Activated CD4-positive, CD25-positive, alpha-beta regulatory T cell treated with anti-CD3 and anti-CD28 coated beads, Interleukin-2, amount 50 U/mL, for 24 hours (primary cell): ENCODE measurements at regions not wholly inside any gene's neighbourhood (a gene's known extent, or its start where the extent isn't known, plus 50 kb on each side); places are given as distances from the start of the nearest gene placed in this dataset.
"Not testable (repeated sequence)": the region's sequence is repeated elsewhere in the genome, so short reads cannot be mapped to it uniquely, and the experiment has no call there.

Experiments
- ATAC-seq, 2 donors: fragments of 150-1000 bp; cut with Tn5 transposase; one replicate each; pipeline ENCODE4 v1.10.0; 2021; ENCODE audit warnings: mild to moderate bottlenecking in 1 of 2, moderate library complexity in 1 of 2

DNA sequence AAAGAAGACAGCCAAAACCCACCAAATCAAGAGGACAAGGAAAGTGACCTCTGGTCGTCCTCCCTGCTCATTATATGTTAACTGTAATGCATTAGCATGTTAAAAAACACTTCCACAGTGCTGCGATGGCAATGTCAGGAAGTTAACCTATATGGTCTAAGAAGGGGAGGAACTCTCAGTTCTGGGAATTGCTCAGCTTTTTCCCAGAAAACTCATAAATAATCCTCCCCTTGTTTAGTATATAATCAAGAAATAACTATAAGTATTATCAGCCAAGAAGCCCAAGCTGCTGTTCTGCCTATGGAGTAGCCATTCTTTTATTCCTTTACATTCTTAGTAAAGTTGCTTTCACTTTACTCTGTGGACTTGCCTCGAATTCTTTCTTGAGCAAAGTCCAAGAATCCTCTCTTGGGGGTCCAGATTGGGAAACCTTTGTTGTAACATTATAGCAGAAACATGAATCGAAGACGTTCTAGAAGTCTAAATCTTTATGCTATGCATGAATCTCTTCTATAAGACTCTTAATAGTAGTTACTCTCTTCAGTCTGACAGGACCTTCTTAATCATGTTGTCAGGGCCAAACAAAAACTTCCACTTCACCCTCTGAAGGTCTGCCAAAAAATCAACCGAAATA lies 110.0 kb upstream of the VANGL1 start:
- no peak for ATAC-seq

DNA sequence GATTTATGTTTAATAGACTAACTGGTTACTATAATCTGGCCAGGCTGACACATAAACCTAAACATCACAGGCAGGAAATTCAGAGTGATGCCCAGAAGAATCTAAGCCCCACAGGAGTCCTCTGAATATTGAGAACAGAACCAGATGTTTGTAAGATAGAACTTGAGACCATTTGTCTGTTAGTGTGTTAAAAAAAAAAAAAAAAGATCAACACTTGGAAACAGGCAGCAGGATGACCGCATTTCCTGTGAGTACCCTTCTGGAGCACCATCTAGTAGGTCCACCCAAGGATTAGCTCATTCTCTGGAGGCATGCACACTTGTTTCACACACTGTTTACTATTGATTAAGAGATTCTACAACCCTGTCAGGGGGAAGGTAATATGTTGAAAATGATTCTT lies 111.4 kb upstream of the VANGL1 start:
- ATAC-seq, result no peak

DNA sequence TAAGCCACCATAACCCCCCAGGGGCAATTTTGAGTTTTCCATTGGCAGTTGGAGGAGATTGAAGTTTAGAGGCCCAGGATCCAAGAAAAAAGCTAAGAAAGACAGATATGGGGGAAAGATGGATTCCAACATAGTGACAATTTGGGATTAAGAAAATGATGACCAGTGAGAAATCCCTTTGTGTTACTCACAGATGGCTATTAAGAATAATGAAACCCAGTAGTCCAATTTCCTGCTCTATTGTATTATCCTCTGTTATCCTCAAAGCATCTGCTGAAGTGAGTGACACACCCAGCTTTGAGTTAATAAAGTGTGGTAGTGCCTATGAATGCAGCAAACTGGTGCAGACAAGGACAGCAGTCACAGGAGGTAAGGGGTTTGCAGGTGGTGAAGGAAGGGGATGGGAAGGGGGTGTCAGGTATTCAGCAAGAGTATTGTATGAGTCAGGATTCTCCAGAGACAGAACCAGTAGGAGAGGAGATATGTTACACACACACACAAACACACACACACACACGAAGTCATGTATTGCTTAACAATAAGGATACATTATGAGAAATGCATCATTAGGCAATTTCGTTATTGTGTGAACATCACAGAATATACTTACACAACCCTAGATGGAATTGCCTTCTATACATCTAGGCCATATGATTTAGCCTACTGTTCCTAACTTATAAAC lies 112.4 kb upstream of the VANGL1 start:
- ATAC-seq, result no peak

- ATAC-seq, result not testable (repeated sequence)
These were observed 113.4 kb upstream of the VANGL1 start for GRCh38 chr1:115528336-115528735.

DNA sequence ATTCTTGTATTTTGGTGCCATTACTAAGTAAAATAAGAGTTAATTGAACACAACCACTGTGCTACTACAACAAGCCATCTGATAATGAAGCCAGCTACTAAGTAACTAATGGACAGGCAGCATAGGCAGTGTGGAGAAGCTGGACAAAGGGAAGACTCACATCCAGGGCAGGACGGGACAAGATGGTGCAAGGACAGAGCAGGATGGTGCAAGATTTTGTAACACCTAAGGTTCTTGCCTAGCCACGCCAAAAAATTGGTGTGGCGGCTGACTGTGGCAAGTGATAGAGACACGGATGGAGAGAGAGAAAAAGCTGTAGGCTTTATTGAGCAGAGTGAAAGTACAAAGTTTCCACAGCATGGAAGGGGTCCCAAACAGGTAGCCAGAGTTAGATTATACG lies 114.0 kb upstream of the VANGL1 start:
- ATAC-seq, result no peak

DNA sequence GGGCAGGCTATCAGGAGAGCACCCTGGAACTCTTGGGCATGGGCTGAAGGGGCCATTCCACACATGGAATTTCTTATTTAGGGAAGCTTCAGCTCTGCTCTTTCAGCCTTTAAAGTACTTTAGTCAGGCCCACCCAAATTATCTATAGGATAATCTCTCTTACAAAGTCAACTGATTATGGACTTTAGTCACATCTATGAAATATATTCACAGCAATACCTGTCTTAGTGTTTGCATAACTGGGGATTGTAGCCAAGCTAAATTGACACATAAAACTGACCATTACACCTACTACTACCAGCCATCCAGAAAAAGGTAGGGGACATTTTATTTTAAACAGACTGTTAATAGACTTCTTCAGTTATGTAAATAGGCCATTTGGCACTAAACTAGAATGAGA lies 114.9 kb upstream of the VANGL1 start:
- ATAC-seq, result no peak

- ATAC-seq, result no peak
These were observed 117.5 kb upstream of the VANGL1 start for GRCh38 chr1:115524236-115524635.

- no peak for ATAC-seq
These were observed 119.4 kb upstream of the VANGL1 start for GRCh38 chr1:115522386-115522785.

- ATAC-seq, result no peak
These were observed 126.5 kb upstream of the VANGL1 start for GRCh38 chr1:115515270-115515669.

- not testable (repeated sequence) for ATAC-seq
These were observed 131.5 kb upstream of the VANGL1 start for GRCh38 chr1:115510226-115510625.

GRCh38 chr1:115507901-115508300 lies 133.9 kb upstream of the VANGL1 start:
- ATAC-seq, result no peak

- ATAC-seq, result no peak
These were observed 134.7 kb upstream of the VANGL1 start for GRCh38 chr1:115506924-115507589.

GRCh38 chr1:115506518-115506917 lies 135.3 kb upstream of the VANGL1 start:
- ATAC-seq, result no peak

- no peak for ATAC-seq
These were observed 136.6 kb upstream of the VANGL1 start for GRCh38 chr1:115505148-115505571.

DNA sequence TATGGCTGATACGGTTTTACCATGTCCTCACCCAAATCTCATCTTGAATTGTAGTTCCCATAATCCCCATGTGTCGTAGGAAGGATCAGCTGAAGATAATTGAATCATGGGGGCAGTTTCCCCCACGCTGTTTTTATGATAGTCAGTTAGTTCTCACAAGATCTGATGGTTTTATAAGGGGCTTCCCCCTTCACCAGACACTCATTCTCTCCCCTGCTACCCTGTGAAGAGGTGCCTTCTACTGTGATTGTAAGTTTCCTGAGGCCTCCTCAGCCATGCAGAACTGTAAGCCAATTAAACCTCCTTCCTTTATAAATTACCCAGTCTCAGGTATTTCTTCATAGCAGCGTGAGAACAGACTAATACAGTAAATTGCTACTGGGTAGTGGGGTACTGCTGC lies 139.6 kb upstream of the VANGL1 start:
- ATAC-seq, result not testable (repeated sequence)

GRCh38 chr1:115501476-115501875 lies 140.3 kb upstream of the VANGL1 start:
- no peak for ATAC-seq

DNA sequence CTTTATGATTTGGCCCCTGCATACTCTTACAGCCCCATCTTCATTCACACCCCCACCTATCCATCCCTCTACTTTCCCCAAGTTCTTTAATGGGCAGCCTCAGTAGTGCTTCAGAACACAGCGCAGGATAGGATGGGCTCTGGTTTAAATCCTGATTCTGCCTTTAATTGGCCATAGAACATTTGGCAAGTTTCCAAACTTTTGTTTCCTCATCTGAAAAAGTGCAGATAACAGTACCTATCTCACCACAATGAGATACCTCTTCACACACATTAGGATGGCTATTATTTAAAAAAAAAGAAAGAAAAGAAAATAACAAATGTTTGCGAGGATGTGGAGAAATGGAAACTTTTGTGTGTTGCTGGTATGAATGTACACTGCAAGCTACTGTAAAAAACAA lies 142.5 kb upstream of the VANGL1 start:
- no peak for ATAC-seq

- no peak for ATAC-seq
These were observed 144.8 kb upstream of the VANGL1 start for GRCh38 chr1:115496904-115497527.

DNA sequence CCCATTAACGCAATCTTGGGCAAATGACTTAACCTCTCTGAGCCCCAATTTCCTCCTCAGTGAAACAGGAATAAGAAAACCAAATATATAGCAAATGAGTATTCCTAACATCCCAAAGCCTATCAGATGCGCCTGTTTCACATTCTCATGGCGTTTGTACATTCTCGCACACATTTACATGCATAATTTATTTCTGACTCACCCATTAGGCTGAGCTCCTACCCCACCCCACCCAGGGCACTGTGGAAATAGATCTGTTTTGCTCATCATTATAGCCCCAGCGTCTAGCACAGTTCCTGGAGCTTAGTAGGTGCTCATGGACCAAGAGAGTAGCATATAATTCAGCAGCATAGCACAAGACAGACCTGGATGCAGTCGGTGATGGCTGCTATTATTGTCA lies 146.1 kb upstream of the VANGL1 start:
- no peak for ATAC-seq

DNA sequence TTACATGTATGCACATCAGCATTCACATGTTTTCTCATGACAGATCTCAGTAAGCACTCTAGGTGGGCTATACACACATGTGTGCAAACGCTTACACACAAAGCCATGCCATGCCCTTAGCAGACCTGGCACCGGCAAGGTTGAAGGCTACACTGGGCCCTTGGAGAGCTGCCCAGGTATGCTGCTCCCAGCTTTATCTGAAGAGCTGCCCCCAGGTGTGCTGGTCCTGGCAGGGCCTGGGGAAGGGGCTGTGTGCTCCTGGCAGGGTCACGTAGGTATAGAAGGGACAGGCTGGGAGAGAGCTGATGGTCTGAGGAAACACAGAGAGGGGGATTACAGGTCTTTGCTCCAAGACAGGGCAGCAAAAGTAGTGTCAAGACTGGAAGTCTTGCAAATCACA lies 146.7 kb upstream of the VANGL1 start:
- ATAC-seq, result no peak

DNA sequence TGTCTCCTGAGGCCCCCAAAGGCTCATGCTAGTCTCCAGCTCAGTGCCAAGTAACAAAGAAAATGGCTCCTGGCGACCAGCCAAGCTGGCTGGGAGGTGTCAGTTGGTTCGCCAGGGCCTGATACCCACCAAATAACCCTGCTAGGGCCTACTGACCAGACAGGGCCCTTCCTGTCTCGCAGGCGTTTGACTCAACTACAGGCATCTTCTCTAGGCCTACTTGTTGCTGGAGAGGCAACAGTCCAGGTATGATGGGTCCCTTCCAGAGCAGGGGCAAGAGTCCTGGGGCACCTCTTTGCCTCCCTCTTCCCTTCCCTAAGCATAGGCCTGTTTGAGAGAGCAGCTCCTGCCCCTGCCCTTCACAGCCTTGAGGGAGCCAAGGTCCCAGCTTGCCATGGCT lies 147.9 kb upstream of the VANGL1 start:
- ATAC-seq, result no peak

DNA sequence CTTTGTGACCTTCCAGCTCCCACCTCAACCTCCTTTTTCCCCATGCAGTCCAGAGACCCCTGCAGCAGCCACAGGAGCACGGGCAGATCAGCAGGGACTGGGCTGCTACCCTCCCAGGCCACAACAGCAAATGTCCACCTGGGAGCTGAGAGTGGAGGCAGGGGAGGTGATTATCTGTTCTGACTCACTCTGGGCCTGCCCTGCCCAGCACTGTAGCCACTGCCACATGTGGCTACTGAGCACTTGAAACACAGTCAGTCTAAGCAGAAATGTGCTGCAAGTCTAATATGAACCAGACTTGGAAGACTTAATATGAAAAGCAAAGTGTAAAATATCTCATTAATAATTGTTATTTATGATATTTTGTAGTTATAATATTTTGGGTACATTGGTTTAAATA lies 148.9 kb upstream of the VANGL1 start:
- no peak for ATAC-seq

DNA sequence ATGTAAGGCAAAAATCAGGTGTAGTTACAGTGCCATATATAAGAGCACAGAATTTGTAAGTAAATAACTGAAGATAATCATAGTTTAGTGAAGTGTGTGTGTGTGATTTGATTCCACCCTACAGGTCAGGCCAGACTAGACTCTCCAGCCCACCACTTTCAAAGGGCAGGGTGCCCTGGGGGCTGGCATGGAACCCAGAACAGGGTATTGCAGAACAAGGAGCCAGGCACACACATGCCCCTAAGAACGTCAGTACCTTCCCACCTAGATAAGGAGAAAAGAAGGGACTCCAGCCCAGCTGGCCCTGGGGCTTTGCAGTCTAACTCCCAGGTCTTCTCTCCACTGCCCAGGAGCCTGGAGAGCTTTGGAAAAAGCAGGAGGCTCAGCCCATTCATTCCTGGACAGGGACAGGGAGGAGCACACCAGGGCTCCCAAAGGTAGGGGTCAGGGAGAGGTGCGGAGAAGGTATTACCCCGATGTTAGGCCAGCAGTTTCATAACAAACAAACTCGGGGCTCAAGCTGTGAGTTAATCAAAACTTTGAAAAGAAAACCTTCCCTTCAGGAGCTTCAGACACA lies 149.7 kb upstream of the VANGL1 start:
- no peak for ATAC-seq
